Cortex of kidney (tissue), 1 donor: ENCODE measurements at regions not wholly inside any gene's neighbourhood (a gene's known extent, or its start where the extent isn't known, plus 50 kb on each side); places are given as distances from the start of the nearest gene placed in this dataset.

Experiments
- DNase-seq: peaks from one replicate; lab custom pipeline; 2025; lab: John Stamatoyannopoulos, UW

DNA sequence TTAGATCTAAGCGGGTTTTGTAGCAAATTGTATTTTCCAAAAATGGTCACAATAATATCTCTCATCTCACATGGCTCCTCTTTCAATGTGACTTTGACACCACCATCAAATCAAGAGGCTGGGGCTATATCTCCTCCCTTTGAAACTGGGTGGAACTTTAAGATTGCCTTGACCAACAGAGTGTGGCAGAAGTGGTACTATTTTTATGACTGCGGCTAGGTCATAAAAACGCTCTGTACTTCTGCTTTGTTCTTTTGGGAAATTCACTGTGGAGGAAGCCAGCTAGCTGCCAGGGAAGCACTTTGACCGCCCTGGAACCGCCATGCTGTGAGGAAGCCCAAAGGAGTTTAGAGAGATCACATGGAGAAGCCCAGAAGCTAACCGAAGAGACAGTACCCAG, 50.7 kb upstream of the ACOT11 start:
- DNase-seq, result no peak

DNA sequence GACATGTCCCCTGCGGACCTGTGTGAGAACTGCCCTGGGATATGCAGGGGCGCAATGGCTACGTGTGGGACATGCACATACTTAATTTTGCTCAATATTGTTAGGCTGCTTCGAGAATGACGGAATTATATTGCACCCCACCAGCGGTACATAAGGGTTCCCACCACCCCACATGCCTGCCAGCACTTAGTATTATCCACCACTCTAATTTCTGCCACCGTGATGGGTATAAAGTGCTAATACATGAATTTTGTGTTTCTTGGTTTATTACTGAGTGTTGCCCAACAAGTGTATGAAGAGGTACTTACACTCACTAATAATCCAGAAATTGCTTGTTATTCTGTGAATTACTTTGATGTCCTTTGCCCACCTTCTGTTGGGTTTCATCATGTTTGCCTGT, 52.1 kb upstream of the ACOT11 start:
- DNase-seq, result no peak

DNA sequence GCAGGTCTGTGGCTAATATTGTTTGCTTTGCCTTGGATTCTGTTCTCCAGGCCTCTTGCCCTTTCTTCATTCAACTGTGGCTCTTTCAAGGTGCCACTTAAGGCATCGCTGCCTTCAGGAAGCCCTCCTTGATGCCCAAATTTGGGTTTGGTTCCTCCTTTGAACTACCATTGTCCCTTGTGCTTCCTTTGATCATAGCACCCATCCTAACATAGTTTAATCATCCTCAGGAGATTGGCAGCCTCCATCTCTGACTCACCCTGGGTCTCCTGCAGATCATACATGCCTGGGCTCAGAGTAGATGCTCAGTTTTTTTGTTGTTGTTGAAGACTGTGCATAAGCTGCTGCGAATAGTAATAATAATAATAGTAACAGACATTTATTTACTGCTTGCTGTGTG, 54.4 kb upstream of the ACOT11 start:
- no peak for DNase-seq

DNA sequence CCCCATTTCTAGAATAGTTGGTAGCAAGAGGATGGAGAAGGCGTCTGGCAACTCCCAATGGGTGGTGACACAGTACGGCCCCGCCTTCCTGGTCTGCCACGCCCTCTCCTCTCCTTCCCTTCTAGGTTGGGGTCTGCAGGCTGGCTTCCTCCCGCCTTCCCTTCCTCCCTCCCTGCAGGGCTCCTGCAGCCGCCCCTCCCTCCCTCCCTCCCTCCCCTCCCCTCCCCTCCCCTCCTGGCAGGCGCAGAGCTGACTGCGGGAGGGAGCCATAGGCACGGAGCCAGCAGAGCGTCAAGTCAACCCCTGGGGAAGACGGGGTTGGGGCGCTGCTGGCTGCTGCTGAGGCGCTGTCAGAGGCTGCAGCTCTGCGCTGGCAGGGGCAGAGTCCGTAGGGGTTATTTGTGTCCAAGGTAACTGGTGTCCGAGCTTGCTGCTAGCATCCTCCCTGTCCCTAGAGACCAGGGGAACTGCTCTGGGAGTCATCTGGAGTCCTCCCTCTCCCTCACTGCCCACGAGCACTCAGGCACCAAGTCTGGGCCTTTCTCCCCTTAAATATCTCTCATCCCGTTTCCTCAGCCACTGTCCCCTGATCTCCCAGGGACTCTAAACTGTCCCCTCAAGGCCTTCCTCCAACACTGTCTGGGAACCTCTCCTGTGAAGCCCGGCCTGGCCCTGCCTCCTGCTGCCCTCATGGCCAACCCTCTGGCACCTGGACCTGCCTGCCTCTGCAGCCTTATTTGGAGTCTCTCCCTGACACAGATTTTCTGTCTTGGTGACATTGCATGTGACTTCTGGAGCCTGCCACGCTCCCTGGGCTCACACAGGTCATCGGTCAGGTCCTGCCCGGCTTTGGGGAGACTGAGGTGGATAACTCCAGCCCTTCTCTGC, 57.4 kb upstream of the ACOT11 start:
- DNase-seq, result no peak

DNA sequence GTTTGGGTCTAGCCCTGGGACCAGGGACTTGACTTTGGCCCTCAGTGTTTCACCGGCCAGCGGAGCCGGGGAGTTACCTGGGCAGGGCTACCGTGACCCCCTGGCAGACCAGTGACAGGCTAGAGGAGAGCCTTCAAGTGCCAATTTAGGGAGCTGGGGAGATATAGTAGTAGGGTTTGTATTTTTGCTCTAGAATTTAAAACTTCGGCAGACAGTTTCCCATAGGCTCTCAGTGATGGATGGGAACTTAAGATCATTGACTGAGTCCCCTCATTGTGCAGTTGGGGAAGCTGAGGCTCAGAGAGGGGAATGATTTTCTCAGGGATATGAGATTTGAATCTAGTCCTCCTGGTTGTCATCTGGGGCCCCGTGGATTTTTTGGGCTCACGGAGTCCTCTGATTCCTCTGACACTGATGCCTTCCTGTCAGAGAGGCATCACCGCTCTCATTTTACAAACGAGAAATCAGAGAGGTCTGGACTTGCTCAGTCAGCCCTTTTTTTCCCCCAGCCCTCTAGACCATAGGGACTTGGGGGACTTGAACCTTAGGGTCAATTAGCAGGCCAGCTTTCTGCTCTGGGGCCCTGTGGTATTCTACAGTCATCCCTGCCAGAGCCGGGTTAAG, 58.3 kb upstream of the ACOT11 start:
- no peak for DNase-seq

DNA sequence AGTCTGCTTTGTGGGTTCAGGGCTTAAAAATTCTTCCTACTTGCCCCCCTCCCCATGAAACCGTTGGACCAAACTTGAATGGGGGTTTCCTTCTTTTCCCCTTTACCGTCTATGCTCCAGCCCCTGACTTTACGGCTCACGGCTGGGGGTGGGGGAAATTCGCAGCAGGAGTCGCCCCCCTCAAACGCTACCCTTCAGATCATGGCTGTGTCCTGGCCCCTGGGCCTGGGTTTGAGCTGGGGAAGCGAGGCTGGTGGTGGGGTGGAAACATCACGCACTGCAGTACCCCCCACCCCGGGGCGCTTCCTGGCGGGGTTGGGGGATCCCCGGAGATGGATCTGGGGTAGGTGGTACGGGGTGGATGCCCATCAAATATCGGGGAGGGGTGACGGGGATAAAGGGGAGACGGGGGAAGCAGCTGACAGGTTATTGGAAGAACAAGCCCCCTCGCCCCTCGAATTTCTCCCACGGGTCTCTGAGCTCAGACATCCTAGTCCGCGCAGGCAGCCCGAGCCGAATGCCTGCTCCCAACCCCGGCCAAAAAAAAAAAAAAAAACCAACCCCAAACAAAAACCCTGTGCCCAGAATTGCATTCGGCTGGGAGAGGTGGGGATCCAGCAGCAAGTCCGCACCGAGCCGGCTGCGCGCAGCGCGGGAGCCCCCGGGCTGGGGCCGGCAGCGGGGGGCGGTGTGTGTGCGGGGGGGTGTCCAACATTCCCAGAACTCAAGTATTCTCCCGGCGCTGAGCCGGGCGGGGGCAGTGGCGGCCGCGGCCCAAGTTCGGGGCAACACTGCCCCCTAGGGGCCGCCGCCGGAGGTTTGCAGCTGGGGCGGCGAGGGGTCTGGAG, 59.0 kb upstream of the ACOT11 start:
- no peak for DNase-seq

DNA sequence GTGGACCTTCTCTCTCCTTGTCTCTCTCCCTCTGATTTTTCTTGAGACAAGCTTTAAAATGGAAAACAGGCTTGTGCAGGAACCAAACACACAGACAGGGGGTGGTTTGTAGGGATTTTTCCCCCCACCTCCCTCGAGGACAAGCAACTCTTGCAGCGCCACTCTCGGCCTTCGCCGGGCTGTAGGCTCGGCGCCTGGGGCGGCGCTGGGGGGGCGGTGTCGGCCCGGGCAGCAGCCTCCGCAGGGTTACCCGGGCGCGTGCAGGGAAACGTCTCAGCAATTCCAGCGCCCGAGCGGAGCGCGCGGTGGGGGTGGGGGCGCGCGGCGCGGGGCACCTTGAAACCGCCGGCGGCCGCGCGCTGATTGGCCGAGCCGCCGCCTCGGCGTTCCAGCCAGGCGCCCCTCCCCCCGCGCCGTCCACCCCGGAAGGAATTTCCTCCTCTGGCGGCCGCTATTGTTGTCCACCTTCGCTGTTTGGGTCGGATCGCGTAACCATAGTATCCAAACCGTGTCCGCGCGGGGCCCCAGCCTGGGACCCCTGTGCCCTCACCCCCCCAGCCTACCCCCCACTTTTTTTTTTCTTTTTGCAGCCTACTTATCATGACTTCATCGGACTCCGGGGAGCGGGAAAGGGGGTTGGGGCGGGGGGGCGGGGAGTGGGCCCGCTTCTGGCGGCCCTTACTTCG, 59.8 kb upstream of the ACOT11 start:
- DNase-seq, result peak; percentile 82

DNA sequence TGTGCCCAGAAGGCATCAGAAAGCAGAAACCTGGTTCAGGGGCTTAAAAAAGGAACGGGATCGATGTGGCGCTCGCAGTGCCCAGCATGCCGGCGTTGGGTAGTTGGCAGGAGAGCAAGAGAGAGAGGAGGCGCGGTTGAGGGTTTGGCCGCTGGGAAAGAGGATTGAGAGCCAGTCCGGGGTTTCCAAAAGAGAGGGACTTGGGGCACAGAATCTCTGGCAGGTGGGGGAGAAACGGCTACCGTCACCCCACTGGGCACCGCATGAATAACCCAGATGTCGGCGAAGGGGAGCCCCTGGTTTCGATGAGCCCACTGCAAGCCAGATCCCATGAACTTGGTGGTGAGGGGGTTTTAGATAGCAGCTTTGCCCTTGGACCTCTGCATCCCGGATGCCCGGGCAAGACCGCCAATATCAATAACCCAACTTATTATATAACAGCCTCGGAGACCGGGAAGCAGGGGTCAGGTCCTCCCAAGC, 60.4 kb upstream of the ACOT11 start:
- no peak for DNase-seq

DNA sequence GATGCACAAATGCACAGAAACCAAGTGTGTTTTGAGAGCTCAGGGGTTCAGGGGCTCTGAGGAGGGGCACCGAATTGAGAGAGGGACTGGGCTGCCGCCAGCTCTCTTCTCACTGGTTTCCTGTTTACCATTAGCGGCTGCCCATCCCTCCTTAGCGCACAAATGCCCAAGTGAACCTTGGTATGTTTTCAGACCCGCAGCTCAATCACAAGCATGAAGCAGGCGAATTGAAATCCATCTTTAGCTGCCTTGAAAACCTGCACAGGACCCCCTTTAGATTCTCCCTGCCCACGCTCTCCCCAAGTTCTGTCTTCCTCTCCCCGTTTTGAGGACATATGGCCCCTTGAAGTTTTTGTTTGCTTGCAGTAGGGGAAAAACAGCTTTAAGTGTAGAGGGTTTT, 61.1 kb upstream of the ACOT11 start:
- DNase-seq, result no peak

DNA sequence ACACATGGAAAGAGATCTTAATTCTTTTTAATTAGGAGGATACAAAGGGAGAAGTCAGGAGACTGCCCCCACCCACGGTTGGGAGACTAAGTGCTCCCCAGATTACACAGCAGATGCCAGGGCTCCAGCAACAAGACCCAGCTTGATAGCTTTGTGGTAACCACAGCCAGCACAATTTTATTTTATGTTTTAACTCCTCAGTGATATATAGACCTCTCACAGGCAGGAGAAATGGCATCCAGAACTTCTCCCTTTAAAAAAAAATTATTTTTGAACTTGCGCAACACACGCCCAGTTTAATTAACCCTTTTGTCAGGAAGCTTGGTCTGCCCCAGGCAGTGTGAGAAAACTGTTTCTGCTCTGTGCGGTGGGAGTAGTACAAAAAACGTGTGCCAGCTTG, 62.6 kb upstream of the ACOT11 start:
- no peak for DNase-seq

DNA sequence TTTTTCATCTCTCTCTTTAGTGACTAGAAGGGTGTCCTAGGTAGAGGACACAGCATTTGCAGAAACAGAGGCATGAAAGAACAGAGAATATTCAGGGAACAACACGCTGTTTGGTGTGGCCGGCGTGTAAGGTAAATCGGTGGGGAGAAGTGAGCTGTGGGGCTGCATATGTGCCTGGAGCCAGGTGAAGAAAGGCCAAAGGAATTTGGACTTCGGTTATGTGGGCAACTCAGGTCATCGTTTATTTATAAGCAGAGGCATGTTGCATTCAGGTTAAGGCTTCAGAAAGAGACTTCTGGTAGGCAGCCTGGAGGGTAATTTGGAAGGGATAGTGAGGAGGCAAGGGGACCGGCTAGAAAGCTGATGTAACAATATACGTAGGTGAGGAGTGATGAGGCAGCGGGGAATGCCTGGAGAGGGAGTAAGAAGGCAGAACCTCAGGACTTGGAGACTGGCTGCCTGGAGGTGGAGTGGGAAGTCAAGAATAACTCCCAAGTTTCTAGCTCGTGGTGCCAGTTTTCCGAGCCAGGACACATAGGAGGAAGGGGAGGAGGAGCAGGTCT, 64.1 kb upstream of the ACOT11 start:
- no peak for DNase-seq

DNA sequence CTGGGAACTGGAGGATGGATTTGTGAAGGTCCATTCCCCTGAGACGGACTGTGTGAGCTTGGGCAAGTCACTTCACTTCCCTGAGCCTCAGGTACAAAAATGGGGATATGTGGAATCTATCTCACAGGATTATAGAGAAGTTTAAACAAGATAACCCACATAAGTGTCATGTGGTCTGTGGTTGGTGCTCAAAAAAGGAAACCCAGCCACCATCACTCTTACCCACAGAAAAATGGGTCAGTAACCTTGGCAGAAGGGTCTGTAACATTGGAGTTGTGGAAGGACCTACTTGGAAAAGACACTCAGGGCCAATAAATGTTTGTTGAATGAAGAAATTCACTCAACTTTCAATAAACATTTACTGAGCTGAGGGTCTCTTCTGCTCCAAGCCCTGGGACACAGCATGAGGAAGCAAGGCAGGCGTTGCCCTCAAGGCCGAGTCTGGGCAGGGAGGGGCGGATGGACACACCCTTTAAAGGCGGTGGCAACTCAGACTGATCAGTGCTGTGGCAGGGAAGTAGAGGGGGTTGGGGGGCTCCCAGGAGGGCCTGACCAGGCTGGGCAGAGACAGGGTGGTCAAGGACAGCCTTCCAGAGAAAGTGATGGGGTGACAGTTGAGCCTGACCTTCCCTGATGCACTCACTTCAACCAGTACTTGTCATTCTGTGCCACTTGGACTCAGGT, 66.7 kb upstream of the ACOT11 start:
- DNase-seq, result no peak

DNA sequence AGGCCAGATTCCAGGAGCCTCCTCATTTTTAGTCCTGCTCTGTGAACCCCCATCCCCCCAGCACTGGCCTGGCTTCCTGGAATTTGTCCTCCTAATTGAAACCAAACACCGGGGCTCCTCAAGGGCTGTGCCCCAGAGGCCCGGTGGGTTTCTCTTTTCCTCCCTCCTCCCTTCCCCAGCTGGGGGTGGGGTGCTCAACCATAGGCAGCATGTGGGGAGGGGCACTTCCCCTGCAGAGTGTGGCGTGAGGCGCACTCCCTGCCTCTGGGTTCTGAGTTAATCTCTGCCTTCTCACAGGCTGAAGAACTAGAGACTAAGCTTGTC, 67.5 kb upstream of the ACOT11 start:
- no peak for DNase-seq

DNA sequence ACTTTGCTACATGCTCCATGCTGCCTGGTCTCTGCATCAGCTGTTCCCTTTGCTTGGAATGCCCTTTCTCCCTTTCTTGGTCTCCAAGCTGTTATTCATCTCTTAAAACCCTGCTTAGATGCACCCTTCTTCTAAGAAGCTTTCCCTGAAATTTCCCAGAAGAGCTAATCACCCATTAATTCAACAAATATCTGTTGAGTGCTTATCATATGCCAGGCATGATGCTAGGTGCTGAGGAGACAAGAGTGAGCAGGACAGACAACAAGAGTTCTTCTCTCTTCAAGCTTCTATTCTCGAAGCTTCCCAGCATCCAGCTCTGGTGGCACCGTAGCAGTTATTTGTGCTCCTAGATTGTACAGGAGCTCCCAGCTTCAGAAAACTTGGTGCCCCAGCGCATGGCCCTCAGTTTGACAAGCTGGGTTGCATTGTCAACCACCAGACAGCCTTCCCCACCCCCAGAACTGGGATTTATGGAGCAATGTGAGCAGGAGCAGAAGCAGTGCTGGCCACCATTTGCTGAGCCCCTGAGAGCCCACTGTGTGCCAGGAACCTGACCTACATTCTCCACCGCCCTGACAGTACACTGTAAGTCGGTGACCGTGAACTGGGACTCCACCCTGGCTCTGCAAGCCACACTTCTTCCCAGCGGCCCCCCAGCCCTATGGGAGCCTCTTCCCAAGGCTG, 68.0 kb upstream of the ACOT11 start:
- no peak for DNase-seq

DNA sequence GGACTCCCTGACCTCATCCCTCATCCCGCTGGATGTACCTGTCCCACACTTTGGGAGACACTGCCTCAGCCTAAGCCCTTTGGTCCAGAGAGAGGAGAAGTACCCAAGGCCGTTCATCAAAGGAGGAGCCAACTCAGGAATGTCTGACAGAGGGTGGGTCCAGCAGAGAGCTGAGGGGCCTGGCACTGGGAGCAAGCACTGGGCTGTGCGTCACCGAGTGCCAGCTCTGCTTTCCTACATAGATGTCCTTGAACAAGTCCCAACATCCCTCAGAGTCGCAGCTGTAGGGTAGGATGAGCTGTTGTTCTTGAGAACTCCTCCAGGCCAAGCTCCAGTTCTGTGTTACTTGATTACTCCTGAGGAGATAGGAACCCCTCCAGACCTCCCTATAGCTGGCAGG, 68.8 kb upstream of the ACOT11 start:
- no peak for DNase-seq

DNA sequence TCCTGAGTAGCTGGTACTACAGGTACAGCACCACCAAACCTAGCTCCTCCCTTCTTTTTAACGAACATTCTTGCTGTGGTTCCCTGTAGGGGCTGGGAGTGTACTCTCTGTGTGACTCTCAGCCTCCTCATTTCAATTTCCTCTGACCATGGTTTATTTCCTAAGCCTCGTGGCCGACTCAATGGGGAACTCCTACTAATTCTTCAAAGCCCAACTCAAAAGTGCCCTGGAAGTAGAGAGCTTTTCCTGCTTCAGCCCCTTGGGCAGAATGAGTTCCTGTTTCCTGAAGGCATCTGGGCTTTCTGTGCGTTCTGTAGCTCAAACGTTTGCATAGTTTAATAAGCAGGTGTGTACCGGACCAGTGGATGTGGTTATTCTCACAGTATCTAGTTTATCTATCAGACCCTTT, 70.9 kb upstream of the ACOT11 start:
- DNase-seq, result no peak

DNA sequence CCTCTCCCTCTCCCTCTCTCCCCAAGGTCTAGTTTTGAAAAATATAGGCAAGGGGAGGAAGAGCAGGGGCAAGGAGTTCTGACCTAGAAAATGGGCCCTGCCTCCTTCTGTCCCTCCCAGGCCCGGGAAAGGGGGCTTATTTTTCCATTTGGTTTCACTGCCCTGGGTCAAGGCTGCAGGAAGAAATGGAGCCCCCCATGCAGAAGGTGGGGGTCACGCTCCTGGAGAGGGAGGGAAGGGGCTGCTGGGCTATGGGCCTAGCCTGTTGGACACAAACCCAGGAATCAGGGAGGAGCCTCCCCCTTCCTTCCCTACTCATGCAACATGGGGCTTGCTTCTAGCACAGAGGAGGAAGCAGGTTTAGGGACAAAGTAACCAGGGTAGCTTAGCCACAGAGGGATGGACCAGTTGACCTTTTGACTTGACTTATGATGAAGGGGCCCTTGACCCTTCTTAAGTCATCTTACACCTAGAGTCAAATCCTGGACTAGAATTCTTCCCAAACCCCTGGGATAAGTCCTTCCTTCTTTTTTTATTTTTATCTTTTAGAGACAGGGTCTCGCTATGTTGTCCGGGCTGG, 70.4 kb upstream of the SSBP3 start:
- DNase-seq, result no peak

DNA sequence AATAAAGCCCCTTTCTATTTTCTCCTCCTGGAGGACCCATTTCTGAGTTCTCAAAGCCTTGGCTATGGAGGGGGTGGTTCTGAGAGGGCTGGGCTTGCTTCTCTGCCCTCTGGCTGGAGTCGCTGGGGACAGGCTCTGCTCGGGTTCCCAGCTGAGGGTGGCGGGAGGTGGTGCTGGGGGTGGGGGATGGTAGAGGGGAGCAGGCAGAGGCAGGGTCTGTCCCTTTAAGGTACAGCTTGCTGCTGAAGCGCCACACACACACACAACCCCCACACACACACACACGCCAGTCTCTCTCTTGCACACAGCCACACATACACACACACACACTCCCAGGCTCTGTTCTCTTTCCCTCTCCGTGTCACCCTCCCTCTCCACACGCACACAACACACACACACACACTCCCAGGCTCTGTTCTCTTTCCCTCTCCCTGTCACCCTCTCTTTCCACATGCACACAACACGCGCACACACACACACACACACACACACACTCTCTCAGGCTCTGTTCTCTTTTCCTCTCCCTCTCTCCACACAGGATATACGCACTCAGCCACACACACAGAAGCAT, 69.8 kb upstream of the SSBP3 start:
- DNase-seq, result no peak

DNA sequence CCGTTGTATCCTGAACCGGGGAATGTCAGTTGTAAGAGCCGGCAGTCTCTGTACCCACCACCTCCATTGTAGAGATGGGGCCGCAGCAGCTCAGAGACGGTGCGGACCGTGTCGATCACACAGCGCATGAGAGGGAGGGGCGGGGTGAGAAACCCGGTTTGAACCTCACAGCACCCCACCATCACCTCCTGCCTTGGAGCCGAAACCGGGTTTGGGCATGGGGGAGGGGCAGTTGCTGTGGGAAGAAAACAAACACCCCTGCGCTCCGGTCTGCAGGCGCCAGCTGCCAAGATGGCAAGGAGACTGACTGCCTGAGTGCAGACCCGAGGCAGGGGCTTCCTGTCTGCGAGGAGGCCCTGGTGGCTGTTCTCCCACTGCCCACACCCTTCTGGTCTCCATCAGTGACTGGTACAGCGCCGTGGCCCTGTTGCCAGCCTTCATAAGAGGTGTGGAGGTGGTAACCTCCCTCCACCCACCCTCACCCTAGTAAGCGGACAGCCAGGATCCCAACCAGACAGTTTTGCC, 69.2 kb upstream of the SSBP3 start:
- no peak for DNase-seq
